LoVo (cell line): ENCODE measurements at regions not wholly inside any gene's neighbourhood (a gene's known extent, or its start where the extent isn't known, plus 50 kb on each side); places are given as distances from the start of the nearest gene placed in this dataset.
"Not testable (repeated sequence)": the region's sequence is repeated elsewhere in the genome, so short reads cannot be mapped to it uniquely, and the experiment has no call there.

Experiments used
- DNase-seq: peaks from one replicate; pipeline ENCODE4 v3.0.0-alpha.2; 2016; ENCODE audit warnings: low spot score

- no peak for DNase-seq
These were observed 191.7 kb upstream of the NFIA start for GRCh38 chr1:60890664-60891063.

DNA sequence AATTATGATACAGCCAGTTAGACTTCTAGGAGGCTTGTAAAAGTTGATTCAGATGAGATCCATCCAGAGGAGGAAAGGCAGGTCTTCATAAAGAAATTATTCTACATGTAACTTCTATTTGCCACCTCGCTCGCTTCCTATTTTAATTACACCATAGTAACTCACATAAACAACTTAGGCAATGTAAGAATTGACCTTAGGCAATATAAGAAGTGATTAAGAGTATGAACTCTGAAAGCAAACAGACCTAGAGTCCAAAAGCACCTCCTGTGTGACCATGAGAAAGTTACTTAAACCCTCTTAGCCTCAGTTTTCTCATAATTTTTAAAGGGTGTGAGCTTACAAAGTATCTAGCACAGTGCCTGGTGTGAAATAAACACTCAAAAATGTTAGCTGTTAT is 192.7 kb upstream of the NFIA start:
- no peak for DNase-seq

DNA sequence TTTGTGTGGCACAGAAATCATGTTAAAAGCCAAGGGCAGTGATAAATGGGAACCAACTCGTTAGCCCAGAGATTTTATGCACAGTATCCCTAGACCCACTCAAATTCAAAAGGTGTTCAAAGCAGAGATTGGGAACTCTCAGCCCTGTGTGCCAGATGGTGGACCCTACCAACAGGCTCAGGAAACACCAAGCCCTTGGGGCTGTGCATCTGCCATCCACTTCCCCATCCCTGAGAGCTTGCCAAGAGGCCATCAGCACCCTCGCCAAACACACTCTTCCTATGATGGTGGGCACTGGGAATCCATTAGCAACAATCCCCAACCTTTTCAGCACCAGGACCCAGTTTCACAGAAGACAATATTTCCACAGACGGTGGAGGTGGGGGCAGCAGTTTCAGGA is 194.2 kb upstream of the NFIA start:
- DNase-seq: no peak

GRCh38 chr1:60886793-60887331 is 195.5 kb upstream of the NFIA start:
- DNase-seq: no peak

GRCh38 chr1:60886090-60886489 is 196.3 kb upstream of the NFIA start:
- no peak for DNase-seq

DNA sequence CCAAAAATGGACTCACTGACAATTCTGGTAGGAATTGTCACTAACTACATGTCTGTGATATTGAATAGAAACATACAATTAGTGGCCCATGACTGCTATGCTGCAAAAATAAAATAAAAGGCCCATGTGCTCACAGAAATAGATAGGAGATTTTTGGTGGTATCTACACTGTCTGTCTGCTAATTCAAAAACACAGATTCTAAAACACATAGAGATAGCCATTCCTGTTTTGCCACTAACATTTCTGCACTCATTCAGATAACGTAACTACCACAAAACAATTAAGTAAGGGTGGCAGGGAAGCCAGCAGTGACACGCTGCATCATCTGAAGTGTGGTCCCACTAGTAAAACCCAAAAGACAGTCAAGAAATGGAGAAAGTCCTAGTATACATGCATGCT is 202.2 kb upstream of the NFIA start:
- no peak for DNase-seq

DNA sequence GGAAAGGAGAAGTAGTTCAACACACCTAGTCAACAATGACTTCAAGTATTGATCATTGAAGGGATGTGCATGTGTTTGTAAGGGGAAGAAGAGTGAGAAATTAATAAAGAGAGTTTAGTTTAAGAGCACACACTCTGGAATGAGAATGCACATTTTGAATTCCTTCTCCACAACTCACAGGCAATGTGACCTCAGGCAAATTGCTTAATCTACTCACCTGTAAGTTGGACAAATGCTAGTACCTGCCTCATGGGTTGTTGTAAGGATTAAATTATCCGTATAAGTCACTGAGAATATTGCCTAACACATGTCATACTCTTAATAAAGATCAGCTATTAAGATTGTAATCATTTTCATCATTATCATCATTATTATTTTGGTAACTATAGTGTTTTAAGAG is 204.0 kb upstream of the NFIA start:
- DNase-seq: no peak

- DNase-seq: no peak
These were observed 205.0 kb upstream of the NFIA start for GRCh38 chr1:60877376-60877775.

DNA sequence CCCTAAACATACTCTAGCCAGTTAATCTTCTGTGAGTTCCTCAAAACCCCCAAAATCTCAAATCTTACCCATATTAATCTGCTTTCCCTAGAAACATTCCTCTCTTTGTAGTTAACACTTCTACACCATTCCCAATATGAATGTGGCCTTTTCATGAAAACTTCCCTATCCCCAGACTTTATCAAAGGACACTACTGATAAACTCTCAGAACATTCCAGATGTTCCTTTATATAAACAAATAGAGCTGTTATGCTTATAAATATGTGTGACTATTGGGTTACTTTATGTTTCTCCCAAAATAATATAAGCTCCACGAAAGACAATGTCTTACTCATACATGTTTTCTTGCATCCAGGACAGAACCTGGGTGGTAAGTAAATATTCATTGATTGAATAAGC is 205.4 kb upstream of the NFIA start:
- DNase-seq: no peak

DNA sequence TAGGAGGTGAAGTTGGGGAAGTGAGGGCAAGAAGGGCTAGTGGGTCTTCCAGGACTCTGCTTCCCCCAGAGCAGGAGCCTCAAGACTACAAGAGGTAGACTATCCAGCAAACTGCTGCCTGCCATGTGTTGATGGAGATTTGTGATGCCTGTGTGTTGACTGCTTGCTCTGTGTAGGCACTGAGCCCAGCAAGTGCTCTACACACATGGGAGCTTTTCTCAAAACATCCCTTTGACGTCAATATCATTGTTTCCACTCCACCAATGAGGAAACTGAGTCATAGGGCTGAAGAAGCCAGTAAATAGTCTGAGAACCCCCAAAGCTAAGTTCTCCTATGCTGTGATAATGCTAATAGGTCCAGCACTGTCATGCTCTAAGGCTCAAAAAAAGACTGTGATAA is 207.2 kb upstream of the NFIA start:
- no peak for DNase-seq

DNA sequence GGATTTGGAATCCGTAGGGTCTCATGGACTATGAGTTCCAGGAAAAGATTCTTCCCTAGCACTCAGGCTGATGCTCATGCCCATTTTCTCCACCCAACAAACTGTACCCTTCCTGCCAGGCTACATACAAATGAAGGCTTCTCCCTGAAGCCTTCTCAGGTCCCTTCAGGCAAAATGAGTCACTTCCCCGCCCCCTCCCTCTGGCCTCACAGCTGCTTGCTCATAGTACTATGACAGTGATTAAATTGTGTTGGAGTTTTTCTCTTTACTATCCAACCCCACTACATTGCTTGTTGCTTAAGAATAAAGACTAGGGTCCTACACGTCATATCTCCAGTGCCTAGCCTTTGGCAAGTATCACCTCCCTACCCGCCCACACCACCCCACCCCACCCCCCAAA is 207.6 kb upstream of the NFIA start:
- peak; percentile 12 for DNase-seq

- not testable (repeated sequence) for DNase-seq
These were observed 209.0 kb upstream of the NFIA start for GRCh38 chr1:60873396-60873795.

- no peak for DNase-seq
These were observed 209.8 kb upstream of the NFIA start for GRCh38 chr1:60872426-60873054.

- DNase-seq: no peak
These were observed 212.0 kb upstream of the NFIA start for GRCh38 chr1:60870269-60870865.

GRCh38 chr1:60868901-60869663 is 213.3 kb upstream of the NFIA start:
- no peak for DNase-seq

GRCh38 chr1:60867782-60868181 is 214.6 kb upstream of the NFIA start:
- no peak for DNase-seq

DNA sequence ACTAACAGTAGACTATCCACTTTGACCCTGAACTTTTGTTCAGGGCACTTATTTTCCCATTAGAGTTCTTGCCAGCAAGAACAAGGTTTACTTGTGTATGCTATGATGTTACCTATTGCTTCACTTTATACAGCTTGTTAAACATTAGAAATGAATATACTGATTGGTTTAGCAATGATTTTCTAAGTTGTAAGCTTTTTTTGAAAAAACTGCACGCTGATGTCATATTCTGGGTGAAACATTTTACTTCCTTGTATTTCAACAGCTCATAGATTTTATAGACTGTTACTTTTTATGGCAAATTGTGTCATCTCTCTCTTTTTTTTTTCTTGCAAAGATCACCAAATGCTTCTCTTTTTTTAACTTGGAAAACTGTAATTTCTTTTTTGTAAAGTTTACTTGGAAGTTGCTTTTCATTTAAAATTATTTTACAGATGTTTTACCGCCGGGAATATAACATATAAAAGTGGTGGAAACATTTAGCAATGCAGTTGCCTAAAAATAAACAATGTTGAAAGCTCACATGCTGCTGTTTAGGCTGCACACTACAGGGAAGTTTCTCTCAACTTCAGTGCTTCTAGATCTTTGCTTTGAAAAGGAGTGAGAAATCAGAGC is 215.3 kb upstream of the NFIA start:
- peak; percentile 40 for DNase-seq

- DNase-seq: no peak
These were observed 216.0 kb upstream of the NFIA start for GRCh38 chr1:60866226-60866900.

DNA sequence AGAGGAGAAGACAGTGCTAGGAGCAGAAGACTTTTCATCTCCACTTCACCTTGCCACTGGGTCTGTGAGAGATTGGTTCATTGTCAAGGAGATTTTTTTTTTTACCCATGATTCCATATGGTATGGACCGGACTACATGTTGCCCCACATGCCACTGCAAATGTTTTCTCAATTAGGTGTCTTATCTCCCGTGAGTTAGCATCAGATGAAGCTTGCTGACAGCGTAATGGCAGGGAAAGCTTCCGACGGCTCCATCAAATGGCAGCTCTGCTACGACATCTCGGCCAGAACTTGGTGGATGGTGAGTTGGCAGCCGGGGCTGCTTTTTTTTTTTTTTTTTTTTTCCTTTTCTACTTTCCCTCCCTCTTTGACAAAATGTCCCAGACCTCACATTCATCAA is 217.2 kb upstream of the NFIA start:
- no peak for DNase-seq

DNA sequence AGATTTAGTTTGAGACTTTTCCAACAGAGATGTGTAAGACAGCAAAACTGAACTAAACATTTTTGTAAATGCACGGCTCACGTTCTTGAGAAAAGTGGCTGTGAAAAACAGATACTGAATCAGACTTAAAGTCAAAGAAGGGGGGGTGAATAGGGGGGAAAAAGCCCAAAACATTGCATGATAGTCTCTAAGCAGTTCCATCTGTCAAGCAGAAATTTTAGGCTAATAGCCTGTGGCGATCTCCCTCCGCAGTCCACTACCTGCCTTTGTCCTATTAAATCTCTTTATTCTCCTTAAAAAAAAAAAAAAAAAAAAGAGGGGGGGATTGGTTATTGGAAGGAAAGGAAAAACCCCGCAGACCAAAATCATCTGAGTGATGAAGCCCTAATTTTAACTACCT is 217.6 kb upstream of the NFIA start:
- DNase-seq: no peak

- DNase-seq: no peak
These were observed 219.2 kb upstream of the NFIA start for GRCh38 chr1:60863131-60863530.

GRCh38 chr1:60861961-60862567 is 220.3 kb upstream of the NFIA start:
- DNase-seq: no peak
